Body of pancreas (tissue), 4 donors: ENCODE measurements at regions not wholly inside any gene's neighbourhood (a gene's known extent, or its start where the extent isn't known, plus 50 kb on each side); places are given as distances from the start of the nearest gene placed in this dataset.
"Not testable (repeated sequence)": the region's sequence is repeated elsewhere in the genome, so short reads cannot be mapped to it uniquely, and the experiment has no call there.

Source experiments
- ATAC-seq: fragments of 150-250 bp; one replicate; pipeline ENCODE4 v1.9.1; 2016
- DNase-seq, 4 donors: peaks; one replicate each; pipeline ENCODE4 v3.0.0-alpha.2; 2019
- H3K27ac ChIP-seq, 4 donors: fragments of 200-600 bp; sonication (generic); 1 replicate in 3 of 4; 2 replicates in 1 of 4; pipeline versions ENCODE4 v1.5.1 to v1.6.1; 2016 to 2019; ENCODE audit warnings: mild to moderate bottlenecking in 1 of 4, mixed read lengths in 1 of 4, moderate library complexity in 1 of 4
- H3K27me3 ChIP-seq, 2 donors: fragments of 200-600 bp; sonication (generic); one replicate each; pipeline ENCODE4 v1.6.0; 2016; ENCODE audit warnings: mild to moderate bottlenecking in 1 of 2
- H3K36me3 ChIP-seq, 2 donors: fragments of 200-600 bp; sonication (generic); replicated peaks in 1 of 2; 2 replicates each; pipeline ENCODE4 v1.5.1; 2016; ENCODE audit warnings: low read depth in 2 of 2; ENCODE audit not compliant: insufficient read depth in 1 of 2
- H3K4me1 ChIP-seq: fragments of 200-600 bp; sonication (generic); one replicate; pipeline ENCODE4 v1.6.0; 2016
- H3K4me3 ChIP-seq, 2 donors: fragments of 200-600 bp; sonication (generic); 1 replicate in 1 of 2; 2 replicates in 1 of 2; pipeline ENCODE4 v1.5.1; 2016 to 2019
- H3K9me3 ChIP-seq, 3 donors: fragments of 200-600 bp; sonication (generic); 1 replicate in 2 of 3; 2 replicates in 1 of 3; pipeline ENCODE4 v1.5.1; 2016
- POLR2A ChIP-seq, 3 donors: fragments of 450-650 bp; IDR thresholded peaks; one replicate each; pipeline ENCODE4 v1.6.1; 2016; ENCODE audit warnings: antibody characterized with exemption in 3 of 3, mild to moderate bottlenecking in 2 of 3
- WGBS, 2 donors: methylation state at CpG; one replicate each; pipeline ENCODE4 v1.1.5; 2017; 5-methylcytosine and 5-hydroxymethylcytosine counted together
- intact Hi-C: fragments of 100-400 bp; cut with DNase I; formaldehyde crosslinking; loops from one replicate; pipeline ENCODE4 v1.15.1; 2023
- TF ChIP-seq, protein P1 (sequence below), 7 experiments: fragments of 450-650 bp in 4 of 7; fragments of 200-600 bp in 3 of 7; sonication (generic) in 3 of 7; IDR thresholded peaks; one replicate each; pipeline ENCODE4 v1.5.1; 2016 to 2019; ENCODE audit warnings: antibody characterized with exemption in 7 of 7

- no peak for ATAC-seq
- no peak for DNase-seq
- Histone ChIP-seq H3K36me3 (no peaks in the 10 kb centered on the region), H3K27ac (no peak overlapping the region), H3K9me3 (no peaks in the 10 kb centered on the region), H3K27me3 (no peaks in the 10 kb centered on the region), H3K4me1 (no peaks in the 10 kb centered on the region), H3K4me3 (no peak overlapping the region)
- no peak for TF ChIP-seq POLR2A (IDR thresholded peaks at IDR 0.05)
- TF ChIP-seq, protein P1, sequence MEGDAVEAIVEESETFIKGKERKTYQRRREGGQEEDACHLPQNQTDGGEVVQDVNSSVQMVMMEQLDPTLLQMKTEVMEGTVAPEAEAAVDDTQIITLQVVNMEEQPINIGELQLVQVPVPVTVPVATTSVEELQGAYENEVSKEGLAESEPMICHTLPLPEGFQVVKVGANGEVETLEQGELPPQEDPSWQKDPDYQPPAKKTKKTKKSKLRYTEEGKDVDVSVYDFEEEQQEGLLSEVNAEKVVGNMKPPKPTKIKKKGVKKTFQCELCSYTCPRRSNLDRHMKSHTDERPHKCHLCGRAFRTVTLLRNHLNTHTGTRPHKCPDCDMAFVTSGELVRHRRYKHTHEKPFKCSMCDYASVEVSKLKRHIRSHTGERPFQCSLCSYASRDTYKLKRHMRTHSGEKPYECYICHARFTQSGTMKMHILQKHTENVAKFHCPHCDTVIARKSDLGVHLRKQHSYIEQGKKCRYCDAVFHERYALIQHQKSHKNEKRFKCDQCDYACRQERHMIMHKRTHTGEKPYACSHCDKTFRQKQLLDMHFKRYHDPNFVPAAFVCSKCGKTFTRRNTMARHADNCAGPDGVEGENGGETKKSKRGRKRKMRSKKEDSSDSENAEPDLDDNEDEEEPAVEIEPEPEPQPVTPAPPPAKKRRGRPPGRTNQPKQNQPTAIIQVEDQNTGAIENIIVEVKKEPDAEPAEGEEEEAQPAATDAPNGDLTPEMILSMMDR (IDR thresholded peaks at IDR 0.05), result no peak
- 86 to 87% methylated on average over 6 to 7 of the region's 7 CpGs for WGBS, 2 donors
- intact Hi-C loops, result no loop called here
Measured at GRCh38 chr1:29623501-29623900, 387.2 kb downstream of the PTPRU start.

- H3K27ac ChIP-seq, result no peak overlapping the region
- ATAC-seq (no peak), DNase-seq (no peak)
- H3K4me1 ChIP-seq, result no peaks in the 10 kb centered on the region
- WGBS, 2 donors, result 84 to 85% methylated on average over 9 to 11 of the region's 11 CpGs
- no peaks in the 10 kb centered on the region for H3K36me3 ChIP-seq
- no peaks in the 10 kb centered on the region for H3K9me3 ChIP-seq
- H3K4me3 ChIP-seq, result no peak overlapping the region
- no peaks in the 10 kb centered on the region for H3K27me3 ChIP-seq
- intact Hi-C loops, result no loop called here
- TF ChIP-seq, protein P1 (IDR thresholded peaks at IDR 0.05), result no peak
- TF ChIP-seq POLR2A (IDR thresholded peaks at IDR 0.05), result no peak
Measured at GRCh38 chr1:29621826-29622435, 385.6 kb downstream of the PTPRU start.

- no peaks in the 10 kb centered on the region for H3K27me3 ChIP-seq
- no peaks in the 10 kb centered on the region for H3K4me1 ChIP-seq
- H3K4me3 ChIP-seq, result no peak overlapping the region
- TF ChIP-seq, protein P1 (IDR thresholded peaks at IDR 0.05), result no peak
- no peak for TF ChIP-seq POLR2A (IDR thresholded peaks at IDR 0.05)
- 62 to 68% methylated on average over 7 of the region's 7 CpGs for WGBS, 2 donors
- no peak for DNase-seq
- ATAC-seq, result no peak
- H3K9me3 ChIP-seq, result no peaks in the 10 kb centered on the region
- intact Hi-C loops, result no loop called here
- no peaks in the 10 kb centered on the region for H3K36me3 ChIP-seq
- no peak overlapping the region for H3K27ac ChIP-seq
Measured at GRCh38 chr1:29620631-29621030, 384.3 kb downstream of the PTPRU start.

GRCh38 chr1:29607236-29607635, 370.9 kb downstream of the PTPRU start:
- intact Hi-C loops, result no loop called here
- Histone ChIP-seq H3K4me1 (peaks cover 10% of the 10 kb centered on the region), H3K9me3 (no peaks in the 10 kb centered on the region), H3K27me3 (no peaks in the 10 kb centered on the region), H3K27ac (no peak overlapping the region), H3K4me3 (no peak overlapping the region), H3K36me3 (no peaks in the 10 kb centered on the region)
- no peak for TF ChIP-seq POLR2A (IDR thresholded peaks at IDR 0.05)
- TF ChIP-seq, protein P1 (IDR thresholded peaks at IDR 0.05), result no peak
- ATAC-seq (no peak), DNase-seq (no peak)

DNA sequence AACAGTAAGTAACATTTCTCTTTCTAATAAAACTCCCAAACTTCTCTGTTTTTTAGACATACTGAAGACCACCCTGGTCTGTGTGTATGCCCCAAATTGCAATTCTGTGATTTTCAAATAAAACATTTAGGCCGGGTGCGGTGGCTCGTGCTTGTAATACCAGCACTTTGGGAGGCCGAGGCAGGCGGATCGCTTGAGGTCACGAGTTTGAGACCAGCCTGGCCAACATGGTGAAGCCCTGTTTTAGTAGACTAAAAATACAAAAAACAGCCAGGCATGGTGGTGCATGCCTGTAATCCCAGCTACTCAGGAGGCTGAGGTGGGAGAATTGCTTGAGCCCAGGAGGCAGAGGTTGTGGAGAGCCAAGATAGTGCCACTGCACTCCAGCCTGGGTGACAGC, 368.5 kb downstream of the PTPRU start:
- H3K4me1 ChIP-seq, result peaks cover 10% of the 10 kb centered on the region
- H3K9me3 ChIP-seq, H3K36me3 ChIP-seq, H3K4me3 ChIP-seq, DNase-seq, intact Hi-C loops, H3K27me3 ChIP-seq, ATAC-seq, H3K27ac ChIP-seq: not testable (repeated sequence)
- 92 to 94% methylated on average over 7 of the region's 7 CpGs for WGBS, 2 donors
